Activated T-helper 2 cell treated with anti-CD3 and anti-CD28 coated beads, Interferon-gamma antibody, Interleukin-2, Interleukin-4, amounts not matched to agents 10 μg/mL and 5 μg/mL and 100 μg/mL, durations not matched to agents 14 hours and 24 hours and 36 hours (primary cell): ENCODE measurements at regions not wholly inside any gene's neighbourhood (a gene's known extent, or its start where the extent isn't known, plus 50 kb on each side); places are given as distances from the start of the nearest gene placed in this dataset.

Experiments
- DNase-seq: peaks from one replicate; pipeline ENCODE4 v3.0.0; 2021; ENCODE audit warnings: low spot score
- H3K27ac Mint-ChIP-seq: one replicate; pipeline ENCODE4 v1.8.0; 2021; ENCODE audit warnings: mixed read lengths
- H3K27me3 Mint-ChIP-seq: one replicate; pipeline ENCODE4 v1.8.0; 2021; ENCODE audit warnings: low read depth, mixed read lengths
- H3K36me3 Mint-ChIP-seq: one replicate; pipeline ENCODE4 v1.8.0; 2021; ENCODE audit warnings: low read depth, mixed read lengths
- H3K4me1 Mint-ChIP-seq: one replicate; pipeline ENCODE4 v1.8.0; 2021; ENCODE audit warnings: low read depth, mixed read lengths
- H3K4me3 Mint-ChIP-seq: one replicate; pipeline ENCODE4 v1.8.0; 2021; ENCODE audit warnings: low read depth, mild to moderate bottlenecking, moderate library complexity, mixed read lengths
- H3K9me3 Mint-ChIP-seq: one replicate; pipeline ENCODE4 v1.8.0; 2021; ENCODE audit warnings: mixed read lengths
- intact Hi-C: fragments of 100-400 bp; cut with micrococcal nuclease; formaldehyde crosslinking; loops from one replicate; pipeline ENCODE4 v1.15.1; 2023

GRCh38 chr11:80861193-80861592 lies 1420.4 kb upstream of the TENM4 start:
- Mint-ChIP-seq H3K9me3 (peaks cover 13% of the 10 kb centered on the region), H3K27me3 (no peaks in the 10 kb centered on the region), H3K4me3 (no peak overlapping the region), H3K36me3 (no peaks in the 10 kb centered on the region), H3K4me1 (no peaks in the 10 kb centered on the region), H3K27ac (no peak overlapping the region)
- intact Hi-C loops = no loop called here
- no peak for DNase-seq

GRCh38 chr11:80860632-80861031 lies 1419.8 kb upstream of the TENM4 start:
- intact Hi-C loops = no loop called here
- no peak overlapping the region for H3K27ac Mint-ChIP-seq
- no peak for DNase-seq
- no peaks in the 10 kb centered on the region for H3K36me3 Mint-ChIP-seq
- H3K27me3 Mint-ChIP-seq = no peaks in the 10 kb centered on the region
- no peak overlapping the region for H3K4me3 Mint-ChIP-seq
- H3K4me1 Mint-ChIP-seq = no peaks in the 10 kb centered on the region
- H3K9me3 Mint-ChIP-seq = peaks cover 13% of the 10 kb centered on the region

GRCh38 chr11:80856066-80856465 lies 1415.2 kb upstream of the TENM4 start:
- Mint-ChIP-seq H3K27ac (no peak overlapping the region), H3K4me1 (no peaks in the 10 kb centered on the region), H3K9me3 (peaks cover 7% of the 10 kb centered on the region), H3K27me3 (no peaks in the 10 kb centered on the region), H3K36me3 (no peaks in the 10 kb centered on the region), H3K4me3 (no peak overlapping the region)
- no peak for DNase-seq
- intact Hi-C loops = no loop called here

GRCh38 chr11:80855426-80855825 lies 1414.6 kb upstream of the TENM4 start:
- intact Hi-C loops = no loop called here
- Mint-ChIP-seq H3K9me3 (peaks cover 4% of the 10 kb centered on the region), H3K4me1 (no peaks in the 10 kb centered on the region), H3K27ac (no peak overlapping the region), H3K27me3 (no peaks in the 10 kb centered on the region), H3K36me3 (no peaks in the 10 kb centered on the region), H3K4me3 (no peak overlapping the region)
- DNase-seq = no peak

- H3K4me3 Mint-ChIP-seq = no peak overlapping the region
- no peaks in the 10 kb centered on the region for H3K36me3 Mint-ChIP-seq
- intact Hi-C loops = no loop called here
- H3K4me1 Mint-ChIP-seq = no peaks in the 10 kb centered on the region
- H3K27me3 Mint-ChIP-seq = no peaks in the 10 kb centered on the region
- no peak for DNase-seq
- H3K9me3 Mint-ChIP-seq = peaks cover 15% of the 10 kb centered on the region
- no peak overlapping the region for H3K27ac Mint-ChIP-seq
Measured at GRCh38 chr11:80849253-80849652, 1408.4 kb upstream of the TENM4 start.

GRCh38 chr11:80846979-80847378 lies 1406.1 kb upstream of the TENM4 start:
- Mint-ChIP-seq H3K4me1 (no peaks in the 10 kb centered on the region), H3K36me3 (no peaks in the 10 kb centered on the region), H3K9me3 (peaks cover 15% of the 10 kb centered on the region), H3K27me3 (no peaks in the 10 kb centered on the region), H3K27ac (no peak overlapping the region), H3K4me3 (no peak overlapping the region)
- no peak for DNase-seq
- intact Hi-C loops = no loop called here

- H3K9me3 Mint-ChIP-seq = peaks cover 15% of the 10 kb centered on the region
- H3K36me3 Mint-ChIP-seq = no peaks in the 10 kb centered on the region
- no peak overlapping the region for H3K4me3 Mint-ChIP-seq
- intact Hi-C loops = no loop called here
- H3K27me3 Mint-ChIP-seq = no peaks in the 10 kb centered on the region
- DNase-seq = no peak
- no peaks in the 10 kb centered on the region for H3K4me1 Mint-ChIP-seq
- H3K27ac Mint-ChIP-seq = no peak overlapping the region
Measured at GRCh38 chr11:80846442-80846841, 1405.6 kb upstream of the TENM4 start.

- intact Hi-C loops = no loop called here
- no peak overlapping the region for H3K4me3 Mint-ChIP-seq
Measured at GRCh38 chr11:80844110-80844819, 1403.4 kb upstream of the TENM4 start.

GRCh38 chr11:80843266-80843974 lies 1402.6 kb upstream of the TENM4 start:
- Mint-ChIP-seq H3K27ac (no peak overlapping the region), H3K36me3 (no peaks in the 10 kb centered on the region), H3K4me1 (no peaks in the 10 kb centered on the region), H3K9me3 (peaks cover 11% of the 10 kb centered on the region), H3K4me3 (no peak overlapping the region), H3K27me3 (no peaks in the 10 kb centered on the region)
- intact Hi-C loops = no loop called here
- DNase-seq = no peak

More at GRCh38 chr11:80844110-80844819, 1403.4 kb upstream of the TENM4 start:
- DNase-seq = no peak
- Mint-ChIP-seq H3K27ac (no peak overlapping the region), H3K4me1 (no peaks in the 10 kb centered on the region), H3K9me3 (peaks cover 15% of the 10 kb centered on the region), H3K27me3 (no peaks in the 10 kb centered on the region), H3K36me3 (no peaks in the 10 kb centered on the region)

- Mint-ChIP-seq H3K4me1 (no peaks in the 10 kb centered on the region), H3K27ac (no peak overlapping the region), H3K9me3 (peaks cover 13% of the 10 kb centered on the region), H3K4me3 (no peak overlapping the region), H3K36me3 (no peaks in the 10 kb centered on the region), H3K27me3 (no peaks in the 10 kb centered on the region)
- intact Hi-C loops = no loop called here
- no peak for DNase-seq
Measured at GRCh38 chr11:80842246-80842645, 1401.4 kb upstream of the TENM4 start.

- Mint-ChIP-seq H3K4me1 (no peaks in the 10 kb centered on the region), H3K4me3 (no peak overlapping the region), H3K36me3 (no peaks in the 10 kb centered on the region), H3K27ac (no peak overlapping the region), H3K9me3 (peaks cover 8% of the 10 kb centered on the region), H3K27me3 (no peaks in the 10 kb centered on the region)
- DNase-seq = no peak
- intact Hi-C loops = no loop called here
Measured at GRCh38 chr11:80841675-80842074, 1400.8 kb upstream of the TENM4 start.

- DNase-seq = no peak
- intact Hi-C loops = no loop called here
- H3K36me3 Mint-ChIP-seq = no peaks in the 10 kb centered on the region
- no peaks in the 10 kb centered on the region for H3K27me3 Mint-ChIP-seq
- peaks cover 15% of the 10 kb centered on the region for H3K9me3 Mint-ChIP-seq
- no peaks in the 10 kb centered on the region for H3K4me1 Mint-ChIP-seq
- H3K4me3 Mint-ChIP-seq = no peak overlapping the region
- no peak overlapping the region for H3K27ac Mint-ChIP-seq
Measured at GRCh38 chr11:80838153-80838552, 1397.3 kb upstream of the TENM4 start.

- H3K27ac Mint-ChIP-seq = no peak overlapping the region
- no peaks in the 10 kb centered on the region for H3K4me1 Mint-ChIP-seq
- intact Hi-C loops = no loop called here
- H3K9me3 Mint-ChIP-seq = peaks cover 15% of the 10 kb centered on the region
- H3K36me3 Mint-ChIP-seq = no peaks in the 10 kb centered on the region
- no peak for DNase-seq
- H3K4me3 Mint-ChIP-seq = no peak overlapping the region
- H3K27me3 Mint-ChIP-seq = no peaks in the 10 kb centered on the region
Measured at GRCh38 chr11:80837051-80837450, 1396.2 kb upstream of the TENM4 start.
